Spleen (tissue), 11 donors: ENCODE measurements at regions not wholly inside any gene's neighbourhood (a gene's known extent, or its start where the extent isn't known, plus 50 kb on each side); places are given as distances from the start of the nearest gene placed in this dataset.

Source experiments
- DNase-seq: peaks from one replicate; pipeline ENCODE4 v3.0.0-alpha.2; 2020
- H3K27ac ChIP-seq, 8 donors: fragments of 200-600 bp; sonication (generic) in 7 of 8; 1 replicate in 4 of 8; 2 replicates in 4 of 8; pipeline versions ENCODE4 v1.5.0 to v1.8.0; 2016 to 2021; ENCODE audit warnings: inconsistent platforms in 4 of 8, mild to moderate bottlenecking in 4 of 8, moderate library complexity in 1 of 8
- H3K27me3 ChIP-seq, 7 donors: fragments of 200-600 bp; sonication (generic) in 6 of 7; replicated peaks in 1 of 7; 1 replicate in 4 of 7; 2 replicates in 3 of 7; pipeline versions ENCODE4 v1.5.0 to v1.8.0; 2016 to 2021; ENCODE audit warnings: inconsistent platforms in 3 of 7, mild to moderate bottlenecking in 1 of 7
- H3K36me3 ChIP-seq, 6 donors: fragments of 200-600 bp; sonication (generic) in 5 of 6; 1 replicate in 4 of 6; 2 replicates in 2 of 6; pipeline versions ENCODE4 v1.5.0 to v1.8.0; 2016 to 2021; ENCODE audit warnings: inconsistent platforms in 2 of 6
- H3K4me1 ChIP-seq, 6 donors: fragments of 200-600 bp; sonication (generic) in 5 of 6; 1 replicate in 3 of 6; 2 replicates in 3 of 6; pipeline versions ENCODE4 v1.5.0 to v1.8.0; 2016 to 2021; ENCODE audit warnings: inconsistent platforms in 3 of 6
- H3K4me3 ChIP-seq, 8 donors: fragments of 200-600 bp; sonication (generic) in 7 of 8; 1 replicate in 4 of 8; 2 replicates in 4 of 8; pipeline versions ENCODE4 v1.5.0 to v1.8.0; 2016 to 2021; ENCODE audit warnings: inconsistent platforms in 4 of 8, mild to moderate bottlenecking in 4 of 8, moderate library complexity in 2 of 8
- H3K9me3 ChIP-seq, 8 donors: fragments of 200-600 bp; sonication (generic) in 7 of 8; 1 replicate in 4 of 8; 2 replicates in 4 of 8; pipeline versions ENCODE4 v1.5.0 to v1.8.0; 2016 to 2021; ENCODE audit warnings: inconsistent platforms in 4 of 8
- POLR2A ChIP-seq, 3 donors: fragments of 450-650 bp; IDR thresholded peaks; one replicate each; pipeline ENCODE4 v1.5.1; 2017; ENCODE audit warnings: antibody characterized with exemption in 3 of 3, mild to moderate bottlenecking in 1 of 3
- POLR2AphosphoS5 ChIP-seq, 3 donors: sonication (generic); formaldehyde crosslinking; IDR thresholded peaks; one replicate each; pipeline ENCODE4 v1.5.1; 2017; ENCODE audit warnings: antibody characterized with exemption in 3 of 3
- WGBS, 5 donors: extraction: QIAGEN DNeasy Blood & Tissue Kit in 3 of 5; methylation state at CpG; one replicate each; pipeline versions ENCODE4 v1.1.5 to v1.1.7; 2013 to 2018; 5-methylcytosine and 5-hydroxymethylcytosine counted together
- intact Hi-C: fragments of 100-400 bp; cut with DNase I; formaldehyde crosslinking; loops from one replicate; pipeline ENCODE4 v1.15.0; 2023; ENCODE audit warnings: low total_unique reads
- TF ChIP-seq, protein P1 (sequence below), 11 experiments: fragments of 200-600 bp in 7 of 11; fragments of 450-650 bp in 4 of 11; sonication (generic) in 4 of 11; IDR thresholded peaks in 8 of 11; conservative IDR thresholded peaks in 3 of 11; 1 replicate in 7 of 11; 2 replicates in 4 of 11; pipeline versions ENCODE4 v1.4.0 to v1.8.0; 2016 to 2021; ENCODE audit warnings: antibody characterized with exemption in 11 of 11, inconsistent platforms in 4 of 11, mild to moderate bottlenecking in 1 of 11
- donor health status: healthy with polysubstance abuse.
- donor health status: DM: no; HTN: no; CAD: no; lungs with moderate emphysema.
- donor health status: DM: no; HTN: no; CAD: no.
- donor health status: Bipolar disorder and iron deficiency.
- donor health status: healthy.
- donor health status: DM: no; HTN: no; CAD: no.
- donor health status: DM: yes; HTN: yes; CAD: no.

DNA sequence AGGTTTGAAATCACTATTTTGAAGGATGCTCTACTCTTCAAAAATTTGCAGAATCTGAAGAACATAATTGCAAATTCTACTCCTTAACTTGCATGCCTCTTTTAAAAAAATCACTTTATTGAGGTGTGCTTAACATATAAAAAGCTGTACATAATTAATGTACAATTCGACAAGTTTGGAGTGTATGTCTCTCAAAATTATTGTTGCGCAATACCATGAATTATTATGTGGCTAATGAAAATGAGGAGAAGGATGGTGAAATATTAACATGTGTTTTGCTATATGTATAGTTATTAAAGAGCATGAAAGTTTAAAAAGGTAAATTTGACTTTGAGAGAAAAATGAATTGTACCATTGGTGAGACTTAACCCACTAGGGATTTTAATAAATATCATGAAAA lies 187.2 kb upstream of the MALRD1 start:
- 89 to 95% (median 92%) methylated on average over 2 of the region's 2 CpGs for WGBS, 5 donors
- Histone ChIP-seq H3K27ac (no peak overlapping the region), H3K9me3 (peaks cover 0 to 26% (median 3%) of the 10 kb centered on the region in 8 donors), H3K4me1 (no peaks in the 10 kb centered on the region), H3K36me3 (no peaks in the 10 kb centered on the region), H3K27me3 (no peaks in the 10 kb centered on the region), H3K4me3 (no peak overlapping the region)
- intact Hi-C loops: no loop called here
- no peak for DNase-seq
- TF ChIP-seq POLR2A (IDR thresholded peaks at IDR 0.05) (no peak), POLR2AphosphoS5 (IDR thresholded peaks at IDR 0.05) (no peak)
- TF ChIP-seq, protein P1, sequence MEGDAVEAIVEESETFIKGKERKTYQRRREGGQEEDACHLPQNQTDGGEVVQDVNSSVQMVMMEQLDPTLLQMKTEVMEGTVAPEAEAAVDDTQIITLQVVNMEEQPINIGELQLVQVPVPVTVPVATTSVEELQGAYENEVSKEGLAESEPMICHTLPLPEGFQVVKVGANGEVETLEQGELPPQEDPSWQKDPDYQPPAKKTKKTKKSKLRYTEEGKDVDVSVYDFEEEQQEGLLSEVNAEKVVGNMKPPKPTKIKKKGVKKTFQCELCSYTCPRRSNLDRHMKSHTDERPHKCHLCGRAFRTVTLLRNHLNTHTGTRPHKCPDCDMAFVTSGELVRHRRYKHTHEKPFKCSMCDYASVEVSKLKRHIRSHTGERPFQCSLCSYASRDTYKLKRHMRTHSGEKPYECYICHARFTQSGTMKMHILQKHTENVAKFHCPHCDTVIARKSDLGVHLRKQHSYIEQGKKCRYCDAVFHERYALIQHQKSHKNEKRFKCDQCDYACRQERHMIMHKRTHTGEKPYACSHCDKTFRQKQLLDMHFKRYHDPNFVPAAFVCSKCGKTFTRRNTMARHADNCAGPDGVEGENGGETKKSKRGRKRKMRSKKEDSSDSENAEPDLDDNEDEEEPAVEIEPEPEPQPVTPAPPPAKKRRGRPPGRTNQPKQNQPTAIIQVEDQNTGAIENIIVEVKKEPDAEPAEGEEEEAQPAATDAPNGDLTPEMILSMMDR (IDR thresholded peaks at IDR 0.05 in 8 of 11, conservative IDR thresholded peaks at IDR 0.05 in 3 of 11): no peak

DNA sequence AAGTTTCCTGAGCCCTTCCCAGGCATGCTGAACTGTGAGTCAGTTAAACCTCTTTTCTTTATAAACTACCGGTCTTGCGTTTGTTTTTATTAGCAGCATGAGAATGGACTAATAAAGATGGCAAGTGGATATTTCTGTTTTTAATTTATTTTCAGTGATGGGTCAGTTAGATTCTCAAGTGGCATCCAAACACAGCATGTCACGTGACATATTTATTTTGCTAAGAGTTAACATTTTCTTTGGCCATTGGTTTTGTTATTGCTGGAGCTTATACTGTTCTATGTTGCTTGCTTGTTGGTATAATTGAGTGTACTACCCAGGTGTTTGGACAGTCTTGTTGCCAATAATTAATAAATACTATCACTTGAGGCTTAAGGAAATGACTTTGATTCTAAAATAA lies 181.7 kb upstream of the MALRD1 start:
- peaks cover 0 to 51% (median 7%) of the 10 kb centered on the region in 8 donors for H3K9me3 ChIP-seq
- TF ChIP-seq POLR2AphosphoS5 (IDR thresholded peaks at IDR 0.05): no peak
- TF ChIP-seq, protein P1 (IDR thresholded peaks at IDR 0.05 in 8 of 11, conservative IDR thresholded peaks at IDR 0.05 in 3 of 11): no peak
- TF ChIP-seq POLR2A (IDR thresholded peaks at IDR 0.05): no peak
- no peaks in the 10 kb centered on the region for H3K36me3 ChIP-seq
- H3K4me1 ChIP-seq: no peaks in the 10 kb centered on the region
- intact Hi-C loops: no loop called here
- no peak overlapping the region for H3K4me3 ChIP-seq
- no peaks in the 10 kb centered on the region for H3K27me3 ChIP-seq
- H3K27ac ChIP-seq: no peak overlapping the region
- 85 to 97% (median 90%) methylated on average over 3 of the region's 3 CpGs for WGBS, 5 donors
- DNase-seq: no peak

- no peaks in the 10 kb centered on the region for H3K4me1 ChIP-seq
- intact Hi-C loops: no loop called here
- TF ChIP-seq, protein P1 (IDR thresholded peaks at IDR 0.05 in 8 of 11, conservative IDR thresholded peaks at IDR 0.05 in 3 of 11): no peak
- no peak for TF ChIP-seq POLR2AphosphoS5 (IDR thresholded peaks at IDR 0.05)
- no peak for TF ChIP-seq POLR2A (IDR thresholded peaks at IDR 0.05)
- no peak overlapping the region for H3K27ac ChIP-seq
- peaks cover 0 to 40% (median 8%) of the 10 kb centered on the region in 8 donors for H3K9me3 ChIP-seq
- no peak for DNase-seq
- no peaks in the 10 kb centered on the region for H3K27me3 ChIP-seq
- no peaks in the 10 kb centered on the region for H3K36me3 ChIP-seq
- 66 to 78% (median 74%) methylated on average over 3 of the region's 3 CpGs for WGBS, 5 donors
- H3K4me3 ChIP-seq: no peak overlapping the region
Measured at GRCh38 chr10:18868919-18869318, 179.7 kb upstream of the MALRD1 start.

GRCh38 chr10:18875477-18875876 lies 173.1 kb upstream of the MALRD1 start:
- no peaks in the 10 kb centered on the region for H3K36me3 ChIP-seq
- peaks cover 0 to 27% (median 4%) of the 10 kb centered on the region in 8 donors for H3K9me3 ChIP-seq
- TF ChIP-seq, protein P1 (IDR thresholded peaks at IDR 0.05 in 8 of 11, conservative IDR thresholded peaks at IDR 0.05 in 3 of 11): no peak
- no peak for TF ChIP-seq POLR2A (IDR thresholded peaks at IDR 0.05)
- TF ChIP-seq POLR2AphosphoS5 (IDR thresholded peaks at IDR 0.05): no peak
- intact Hi-C loops: no loop called here
- H3K27ac ChIP-seq: no peak overlapping the region
- 86 to 100% (median 91%) methylated on average over 1 of the region's 1 CpG for WGBS, 5 donors
- H3K27me3 ChIP-seq: no peaks in the 10 kb centered on the region
- H3K4me1 ChIP-seq: no peaks in the 10 kb centered on the region
- DNase-seq: no peak
- no peak overlapping the region for H3K4me3 ChIP-seq
